IPS-20b (cell line): ENCODE measurements at regions not wholly inside any gene's neighbourhood (a gene's known extent, or its start where the extent isn't known, plus 50 kb on each side); places are given as distances from the start of the nearest gene placed in this dataset.

ENCODE experiments used
- H3K27ac ChIP-seq: one replicate; pipeline ENCODE4 v1.5.1; 2013; ENCODE audit warnings: low read length
- H3K27me3 ChIP-seq: 2 replicates; pipeline ENCODE4 v1.6.1; 2013; ENCODE audit warnings: mild to moderate bottlenecking, low read length, inconsistent platforms; ENCODE audit not compliant: insufficient read depth
- H3K36me3 ChIP-seq: 2 replicates; pipeline ENCODE4 v1.6.1; 2013; ENCODE audit warnings: low read depth, mild to moderate bottlenecking, inconsistent platforms, low read length, moderate library complexity; ENCODE audit not compliant: insufficient read depth
- H3K4me1 ChIP-seq: 2 replicates; pipeline ENCODE4 v1.6.1; 2013; ENCODE audit warnings: mild to moderate bottlenecking, control low read depth, inconsistent platforms, low read length, moderate library complexity; ENCODE audit not compliant: insufficient read depth
- H3K4me3 ChIP-seq: 2 replicates; pipeline ENCODE4 v1.5.1; 2013; ENCODE audit warnings: mild to moderate bottlenecking, low read length, inconsistent platforms
- H3K9ac ChIP-seq: 2 replicates; pipeline ENCODE4 v1.6.1; 2013; ENCODE audit warnings: low read depth, mild to moderate bottlenecking, inconsistent platforms, low read length, moderate library complexity
- H3K9me3 ChIP-seq: 2 replicates; pipeline ENCODE4 v1.6.1; 2013; ENCODE audit warnings: mild to moderate bottlenecking, low read depth, low read length, inconsistent platforms; ENCODE audit not compliant: insufficient read depth

GRCh38 chr1:55854911-55855310 is 639.7 kb upstream of the USP24 start:
- no peaks in the 10 kb centered on the region for H3K4me1 ChIP-seq
- no peak overlapping the region for H3K27ac ChIP-seq
- no peaks in the 10 kb centered on the region for H3K27me3 ChIP-seq
- H3K9me3 ChIP-seq: no peaks in the 10 kb centered on the region
- no peak overlapping the region for H3K4me3 ChIP-seq
- H3K36me3 ChIP-seq: no peaks in the 10 kb centered on the region
- no peak overlapping the region for H3K9ac ChIP-seq

- no peak overlapping the region for H3K4me3 ChIP-seq
- H3K27me3 ChIP-seq: no peaks in the 10 kb centered on the region
- H3K4me1 ChIP-seq: no peaks in the 10 kb centered on the region
- no peak overlapping the region for H3K9ac ChIP-seq
- H3K9me3 ChIP-seq: no peaks in the 10 kb centered on the region
- H3K27ac ChIP-seq: no peak overlapping the region
- H3K36me3 ChIP-seq: no peaks in the 10 kb centered on the region
These were observed 633.7 kb upstream of the USP24 start for GRCh38 chr1:55848906-55849305.

- H3K27me3 ChIP-seq: no peaks in the 10 kb centered on the region
- H3K36me3 ChIP-seq: no peaks in the 10 kb centered on the region
- no peak overlapping the region for H3K9ac ChIP-seq
- no peak overlapping the region for H3K4me3 ChIP-seq
- H3K4me1 ChIP-seq: no peaks in the 10 kb centered on the region
- no peak overlapping the region for H3K27ac ChIP-seq
- H3K9me3 ChIP-seq: no peaks in the 10 kb centered on the region
These were observed 630.9 kb upstream of the USP24 start for GRCh38 chr1:55846051-55846450.

- Histone ChIP-seq H3K4me3 (no peak overlapping the region), H3K4me1 (no peaks in the 10 kb centered on the region), H3K9me3 (no peaks in the 10 kb centered on the region), H3K27ac (no peak overlapping the region), H3K9ac (no peak overlapping the region), H3K36me3 (no peaks in the 10 kb centered on the region), H3K27me3 (no peaks in the 10 kb centered on the region)
These were observed 629.2 kb upstream of the USP24 start for GRCh38 chr1:55844322-55844721.

GRCh38 chr1:55839626-55840025 is 624.5 kb upstream of the USP24 start:
- Histone ChIP-seq H3K27me3 (no peaks in the 10 kb centered on the region), H3K9me3 (no peaks in the 10 kb centered on the region), H3K36me3 (no peaks in the 10 kb centered on the region), H3K4me3 (no peak overlapping the region), H3K9ac (no peak overlapping the region), H3K4me1 (peaks cover 2% of the 10 kb centered on the region; the same call in 1 of the 2 replicates), H3K27ac (no peak overlapping the region)

GRCh38 chr1:55839221-55839620 is 624.1 kb upstream of the USP24 start:
- H3K4me1 ChIP-seq: peaks cover 6% of the 10 kb centered on the region; the same call in 1 of the 2 replicates
- H3K4me3 ChIP-seq: no peak overlapping the region
- no peaks in the 10 kb centered on the region for H3K9me3 ChIP-seq
- no peaks in the 10 kb centered on the region for H3K36me3 ChIP-seq
- H3K27ac ChIP-seq: no peak overlapping the region
- H3K9ac ChIP-seq: no peak overlapping the region
- H3K27me3 ChIP-seq: no peaks in the 10 kb centered on the region

- no peaks in the 10 kb centered on the region for H3K27me3 ChIP-seq
- no peak overlapping the region for H3K27ac ChIP-seq
- no peaks in the 10 kb centered on the region for H3K36me3 ChIP-seq
- no peaks in the 10 kb centered on the region for H3K9me3 ChIP-seq
- H3K4me3 ChIP-seq: no peak overlapping the region
- H3K4me1 ChIP-seq: peaks cover 6% of the 10 kb centered on the region; the same call in 1 of the 2 replicates
- H3K9ac ChIP-seq: no peak overlapping the region
These were observed 620.9 kb upstream of the USP24 start for GRCh38 chr1:55836086-55836485.

- Histone ChIP-seq H3K36me3 (no peaks in the 10 kb centered on the region), H3K4me1 (peaks cover 6% of the 10 kb centered on the region; the same call in 1 of the 2 replicates), H3K4me3 (no peak overlapping the region), H3K27me3 (no peaks in the 10 kb centered on the region), H3K27ac (no peak overlapping the region), H3K9me3 (no peaks in the 10 kb centered on the region), H3K9ac (no peak overlapping the region)
These were observed 618.4 kb upstream of the USP24 start for GRCh38 chr1:55833529-55834091.

- Histone ChIP-seq H3K27ac (no peak overlapping the region), H3K9me3 (no peaks in the 10 kb centered on the region), H3K36me3 (no peaks in the 10 kb centered on the region), H3K9ac (no peak overlapping the region), H3K4me3 (no peak overlapping the region), H3K27me3 (no peaks in the 10 kb centered on the region), H3K4me1 (peaks cover 6% of the 10 kb centered on the region; the same call in 1 of the 2 replicates)
These were observed 616.6 kb upstream of the USP24 start for GRCh38 chr1:55831759-55832158.

GRCh38 chr1:55828044-55828443 is 612.9 kb upstream of the USP24 start:
- no peaks in the 10 kb centered on the region for H3K36me3 ChIP-seq
- H3K27me3 ChIP-seq: no peaks in the 10 kb centered on the region
- no peaks in the 10 kb centered on the region for H3K4me1 ChIP-seq
- no peak overlapping the region for H3K4me3 ChIP-seq
- no peaks in the 10 kb centered on the region for H3K9me3 ChIP-seq
- H3K9ac ChIP-seq: no peak overlapping the region
- no peak overlapping the region for H3K27ac ChIP-seq

GRCh38 chr1:55827350-55827749 is 612.2 kb upstream of the USP24 start:
- Histone ChIP-seq H3K36me3 (no peaks in the 10 kb centered on the region), H3K9me3 (no peaks in the 10 kb centered on the region), H3K4me1 (no peaks in the 10 kb centered on the region), H3K27me3 (no peaks in the 10 kb centered on the region), H3K27ac (no peak overlapping the region), H3K4me3 (no peak overlapping the region), H3K9ac (no peak overlapping the region)

GRCh38 chr1:55826381-55827080 is 611.4 kb upstream of the USP24 start:
- H3K36me3 ChIP-seq: no peaks in the 10 kb centered on the region
- no peaks in the 10 kb centered on the region for H3K9me3 ChIP-seq
- no peak overlapping the region for H3K9ac ChIP-seq
- no peak overlapping the region for H3K4me3 ChIP-seq
- H3K27me3 ChIP-seq: no peaks in the 10 kb centered on the region
- H3K4me1 ChIP-seq: no peaks in the 10 kb centered on the region
- no peak overlapping the region for H3K27ac ChIP-seq
